Memory B cell (primary cell): ENCODE measurements at regions not wholly inside any gene's neighbourhood (a gene's known extent, or its start where the extent isn't known, plus 50 kb on each side); places are given as distances from the start of the nearest gene placed in this dataset.

ENCODE experiments used
- ATAC-seq: fragments of 150-1000 bp; cut with Tn5 transposase; 2 replicates; pipeline ENCODE4 v1.10.0; 2021; ENCODE audit warnings: low read depth, mild to moderate bottlenecking, moderate library complexity
- DNase-seq, 2 donors: peaks; one replicate each; pipeline ENCODE4 v3.0.0; 2022; ENCODE audit warnings: low spot score in 2 of 2
- H3K27ac Mint-ChIP-seq: one replicate; pipeline ENCODE4 v1.8.0; 2022; ENCODE audit warnings: mild to moderate bottlenecking, moderate library complexity, mixed read lengths
- H3K27me3 Mint-ChIP-seq: one replicate; pipeline ENCODE4 v1.8.0; 2022; ENCODE audit warnings: mixed read lengths
- H3K36me3 Mint-ChIP-seq: one replicate; pipeline ENCODE4 v1.8.0; 2022; ENCODE audit warnings: mild to moderate bottlenecking, mixed read lengths
- H3K4me1 Mint-ChIP-seq: one replicate; pipeline ENCODE4 v1.8.0; 2022; ENCODE audit warnings: mixed read lengths
- H3K4me3 Mint-ChIP-seq: one replicate; pipeline ENCODE4 v1.8.0; 2022; ENCODE audit warnings: mild to moderate bottlenecking, moderate library complexity, mixed read lengths
- H3K9me3 Mint-ChIP-seq: one replicate; pipeline ENCODE4 v1.8.0; 2022; ENCODE audit warnings: mixed read lengths

DNA sequence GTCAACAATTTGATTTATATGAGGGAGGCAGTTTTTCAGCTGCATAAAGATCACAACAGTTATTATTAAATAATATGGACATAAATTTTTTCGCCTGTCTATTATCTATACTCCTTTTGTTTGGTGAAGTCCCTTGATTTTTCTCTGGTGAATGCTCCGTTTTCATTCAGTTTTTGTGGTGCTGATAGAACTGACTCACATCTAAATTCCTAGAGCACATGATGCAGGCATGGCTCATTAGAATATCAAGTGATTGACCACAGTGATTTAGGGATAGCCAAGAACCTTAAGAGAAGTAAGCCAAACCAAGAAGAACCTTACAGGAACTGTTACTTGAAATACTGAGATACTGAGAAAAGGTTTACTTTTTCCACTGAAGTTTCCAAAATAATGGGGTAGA lies 208.9 kb downstream of the PRR20E start:
- ATAC-seq (no peak), DNase-seq (no peak)
- Mint-ChIP-seq H3K9me3 (peaks cover 9% of the 10 kb centered on the region), H3K36me3 (no peaks in the 10 kb centered on the region), H3K4me1 (no peaks in the 10 kb centered on the region), H3K27me3 (no peaks in the 10 kb centered on the region), H3K27ac (no peak overlapping the region), H3K4me3 (no peak overlapping the region)

DNA sequence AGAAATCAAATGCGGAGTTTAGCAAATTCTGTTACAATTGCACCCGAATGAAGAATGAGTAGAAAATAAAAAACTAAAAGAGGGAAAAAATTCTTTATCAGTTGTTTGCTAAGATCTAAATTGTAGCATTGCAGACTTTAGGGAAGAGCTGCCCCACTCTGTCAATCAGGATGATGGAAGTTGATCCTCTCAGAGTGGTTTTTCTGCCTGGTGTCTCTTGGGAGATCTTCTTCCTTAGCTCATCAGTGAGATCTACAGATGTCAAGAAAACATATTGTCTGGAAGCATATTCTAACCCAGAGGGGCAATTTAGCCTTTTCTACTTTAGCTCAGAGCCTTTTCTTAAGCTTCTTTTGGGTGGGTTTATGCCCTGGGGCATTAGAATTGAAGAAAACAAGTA lies 223.2 kb upstream of the PCDH17 start:
- Mint-ChIP-seq H3K4me3 (no peak overlapping the region), H3K27me3 (no peaks in the 10 kb centered on the region), H3K27ac (no peak overlapping the region), H3K4me1 (no peaks in the 10 kb centered on the region), H3K9me3 (peaks cover 7% of the 10 kb centered on the region), H3K36me3 (no peaks in the 10 kb centered on the region)
- DNase-seq (no peak), ATAC-seq (no peak)

DNA sequence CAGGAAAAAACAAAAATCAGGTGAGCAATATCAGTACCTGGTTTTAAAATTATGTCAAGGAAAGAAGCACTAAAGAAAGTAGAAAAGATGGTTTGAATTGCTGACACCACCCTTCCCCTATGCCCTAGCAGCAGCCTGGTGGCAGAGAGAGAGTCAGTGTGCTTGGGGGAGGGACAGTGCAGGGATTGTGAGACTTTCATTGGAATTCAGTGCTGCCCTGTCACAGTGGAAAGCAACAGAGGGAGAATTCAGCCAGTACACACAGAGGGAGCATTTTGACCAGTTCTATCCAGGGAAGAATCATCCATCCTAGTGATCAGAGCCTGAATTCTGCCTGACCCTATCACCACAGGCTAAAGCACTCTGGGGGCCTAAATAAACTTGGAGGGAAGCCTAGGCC lies 222.4 kb upstream of the PCDH17 start:
- no peak for ATAC-seq
- Mint-ChIP-seq H3K27ac (no peak overlapping the region), H3K9me3 (peaks cover 9% of the 10 kb centered on the region), H3K36me3 (no peaks in the 10 kb centered on the region), H3K4me3 (no peak overlapping the region), H3K27me3 (no peaks in the 10 kb centered on the region), H3K4me1 (no peaks in the 10 kb centered on the region)
- no peak for DNase-seq

DNA sequence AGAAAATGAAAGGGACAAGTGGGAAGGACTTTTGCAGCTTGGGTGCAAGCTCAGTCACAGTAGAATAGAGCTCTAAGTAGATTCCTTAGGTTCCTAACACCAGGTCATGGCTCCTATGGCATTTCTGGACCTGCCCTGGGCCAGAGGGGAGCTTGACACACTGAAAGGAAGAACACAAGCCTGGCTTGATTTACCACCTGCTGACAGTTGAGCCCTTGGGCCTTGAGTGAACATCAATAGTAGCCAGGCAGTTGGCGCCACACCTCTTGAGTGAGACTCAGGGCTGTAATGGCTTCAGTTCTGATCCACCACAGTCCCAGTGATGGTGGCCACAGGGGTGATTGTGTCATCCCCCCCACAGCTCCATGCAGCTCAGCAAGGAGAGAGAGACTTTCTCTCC lies 221.9 kb upstream of the PCDH17 start:
- Mint-ChIP-seq H3K4me3 (no peak overlapping the region), H3K9me3 (peaks cover 9% of the 10 kb centered on the region), H3K27me3 (no peaks in the 10 kb centered on the region), H3K4me1 (no peaks in the 10 kb centered on the region), H3K36me3 (no peaks in the 10 kb centered on the region), H3K27ac (no peak overlapping the region)
- ATAC-seq, result no peak
- no peak for DNase-seq

DNA sequence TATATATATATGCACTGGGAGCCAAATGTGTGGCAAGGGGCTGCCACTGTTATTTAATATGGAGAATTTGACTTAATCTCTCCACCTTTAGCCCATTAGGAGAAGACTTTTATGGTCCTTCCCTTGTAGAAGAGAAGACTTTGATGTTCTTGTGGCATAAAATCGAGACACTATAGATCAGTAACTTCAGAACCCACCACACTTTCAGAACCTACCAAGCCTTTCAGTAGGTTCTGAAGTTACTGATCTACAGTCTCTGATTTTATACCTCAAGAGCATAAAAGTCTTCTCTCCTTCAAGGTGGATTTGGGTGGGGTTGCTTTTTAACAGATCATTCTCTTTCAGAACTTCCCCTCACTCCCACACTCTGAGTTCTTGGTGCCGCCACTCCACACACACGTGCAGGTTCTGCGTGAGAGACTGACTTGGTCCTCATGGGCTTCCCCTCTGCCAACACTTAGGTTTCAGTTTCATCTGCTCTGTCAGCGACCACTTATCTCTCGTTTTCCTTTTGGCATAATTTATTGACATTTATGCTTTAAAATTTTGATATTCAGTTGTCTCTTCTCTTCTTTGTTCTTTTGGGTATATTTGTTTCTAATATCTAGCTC lies 213.4 kb upstream of the PCDH17 start:
- Mint-ChIP-seq H3K36me3 (no peaks in the 10 kb centered on the region), H3K4me1 (no peaks in the 10 kb centered on the region), H3K27me3 (no peaks in the 10 kb centered on the region), H3K27ac (no peak overlapping the region), H3K4me3 (no peak overlapping the region), H3K9me3 (peaks cover 3% of the 10 kb centered on the region)
- DNase-seq, result no peak
- ATAC-seq, result no peak

DNA sequence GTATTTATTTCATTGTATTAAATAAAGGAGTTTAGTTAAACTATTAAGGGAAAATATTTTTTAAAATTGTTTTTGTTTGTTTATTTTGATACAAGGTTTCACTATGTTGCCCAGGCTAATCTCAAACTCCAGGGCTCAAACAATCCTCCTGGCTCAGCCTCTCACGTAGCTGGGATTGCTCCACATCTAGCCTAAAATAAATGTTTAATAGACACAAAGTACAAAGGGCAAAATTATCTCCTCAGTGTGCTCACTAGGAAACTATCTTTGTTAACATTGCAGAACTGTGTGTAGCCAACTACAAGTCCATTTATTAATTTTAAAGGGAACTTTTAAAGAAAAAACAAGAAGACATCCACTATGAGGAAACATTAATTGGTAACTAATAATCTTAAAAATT lies 207.2 kb upstream of the PCDH17 start:
- Mint-ChIP-seq H3K9me3 (peaks cover 2% of the 10 kb centered on the region), H3K27me3 (no peaks in the 10 kb centered on the region), H3K4me3 (no peak overlapping the region)

DNA sequence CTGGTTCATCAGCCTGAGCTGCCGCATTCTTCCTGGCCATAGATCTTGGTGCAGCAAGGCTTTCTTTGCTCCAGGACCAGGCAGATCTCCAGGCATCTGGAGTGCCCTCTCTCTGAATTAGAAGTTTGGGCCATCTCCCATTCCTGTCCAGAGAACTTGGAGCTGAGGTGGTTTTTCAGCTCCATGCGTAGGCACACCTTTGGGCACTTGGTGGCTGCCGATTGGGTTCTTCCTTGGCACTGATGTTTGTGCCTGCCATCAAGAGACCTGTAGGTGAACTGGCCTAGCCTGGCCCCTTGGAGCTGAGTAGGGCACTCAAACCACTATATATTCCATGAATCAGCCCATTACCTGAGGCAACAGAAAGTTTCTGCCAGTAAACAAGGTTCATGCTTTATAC lies 206.0 kb upstream of the PCDH17 start:
- Mint-ChIP-seq H3K27ac (no peak overlapping the region), H3K36me3 (no peaks in the 10 kb centered on the region), H3K9me3 (peaks cover 4% of the 10 kb centered on the region), H3K4me1 (no peaks in the 10 kb centered on the region), H3K4me3 (no peak overlapping the region), H3K27me3 (no peaks in the 10 kb centered on the region)
- no peak for DNase-seq
- ATAC-seq, result no peak

More for the DNA sequence above, 207.2 kb upstream of the PCDH17 start:
- no peaks in the 10 kb centered on the region for H3K4me1 Mint-ChIP-seq
- no peak for DNase-seq
- ATAC-seq, result no peak
- H3K36me3 Mint-ChIP-seq, result no peaks in the 10 kb centered on the region
- no peak overlapping the region for H3K27ac Mint-ChIP-seq

DNA sequence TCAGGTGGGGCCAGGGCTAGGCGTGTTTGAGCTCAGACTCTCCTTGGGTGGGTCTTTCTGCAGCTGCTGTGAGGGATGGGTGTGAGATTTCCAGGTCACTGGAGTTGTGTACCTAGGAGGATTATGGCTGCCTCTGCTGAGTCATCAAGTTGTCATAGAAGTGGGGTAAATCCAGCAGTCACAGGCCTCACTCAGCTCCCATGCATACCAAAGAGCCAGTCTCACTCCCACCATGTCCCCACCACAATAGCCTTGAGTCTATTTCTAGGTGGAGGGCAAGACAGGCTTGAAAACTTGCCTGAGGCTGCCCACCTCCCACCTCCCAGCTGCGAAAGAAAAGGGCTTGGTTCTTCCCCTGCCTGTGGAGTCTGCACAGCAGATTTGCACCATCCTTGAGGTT lies 194.0 kb upstream of the PCDH17 start:
- no peak for DNase-seq
- ATAC-seq, result no peak
- Mint-ChIP-seq H3K4me3 (no peak overlapping the region), H3K4me1 (no peaks in the 10 kb centered on the region), H3K9me3 (peaks cover 8% of the 10 kb centered on the region), H3K27me3 (no peaks in the 10 kb centered on the region), H3K27ac (no peak overlapping the region), H3K36me3 (no peaks in the 10 kb centered on the region)

DNA sequence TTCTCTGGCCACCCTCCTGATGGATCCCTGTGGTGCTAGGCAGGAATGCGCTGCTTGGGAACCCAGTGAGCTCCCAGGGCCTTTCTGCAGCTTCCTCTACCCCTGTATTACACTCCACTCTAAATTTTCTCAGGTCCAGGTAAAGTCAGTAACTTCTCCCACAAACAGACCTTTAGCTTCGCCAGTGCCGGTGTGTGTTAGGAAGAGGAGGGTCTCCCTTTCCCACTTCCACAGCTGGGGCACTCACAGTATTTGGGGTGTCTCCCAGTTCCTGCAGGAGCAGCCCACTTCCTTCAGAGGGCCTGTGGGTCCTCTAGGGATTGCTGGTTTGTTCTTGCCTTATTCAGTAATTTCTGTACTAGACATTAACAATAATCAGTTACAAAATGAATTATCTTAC lies 193.5 kb upstream of the PCDH17 start:
- no peak overlapping the region for H3K27ac Mint-ChIP-seq
- H3K9me3 Mint-ChIP-seq, result peaks cover 8% of the 10 kb centered on the region
- ATAC-seq (no peak), DNase-seq (no peak)
- no peaks in the 10 kb centered on the region for H3K27me3 Mint-ChIP-seq
- no peak overlapping the region for H3K4me3 Mint-ChIP-seq
- H3K36me3 Mint-ChIP-seq, result no peaks in the 10 kb centered on the region
- H3K4me1 Mint-ChIP-seq, result no peaks in the 10 kb centered on the region

DNA sequence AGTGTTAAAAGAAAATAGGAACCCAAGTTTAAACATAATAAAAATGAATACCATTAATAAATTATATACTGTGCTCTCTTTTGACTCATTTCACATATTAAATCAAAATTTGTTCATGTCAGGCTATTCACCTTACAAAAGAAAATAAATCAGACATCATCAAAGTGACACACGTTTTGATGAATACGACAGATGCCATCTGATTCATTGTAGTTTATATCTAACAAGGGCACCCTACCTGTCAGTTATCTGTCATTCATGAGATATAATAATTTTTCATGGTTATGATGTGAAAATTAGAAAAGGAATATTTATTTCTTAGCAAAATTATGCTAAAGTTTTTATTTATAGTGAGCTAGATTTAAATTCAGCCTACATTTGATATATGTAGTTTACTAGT lies 188.1 kb upstream of the PCDH17 start:
- H3K27me3 Mint-ChIP-seq, result no peaks in the 10 kb centered on the region
- DNase-seq (no peak), ATAC-seq (no peak)
- H3K36me3 Mint-ChIP-seq, result no peaks in the 10 kb centered on the region
- no peak overlapping the region for H3K4me3 Mint-ChIP-seq
- H3K27ac Mint-ChIP-seq, result no peak overlapping the region
- peaks cover 5% of the 10 kb centered on the region for H3K9me3 Mint-ChIP-seq
- no peaks in the 10 kb centered on the region for H3K4me1 Mint-ChIP-seq

DNA sequence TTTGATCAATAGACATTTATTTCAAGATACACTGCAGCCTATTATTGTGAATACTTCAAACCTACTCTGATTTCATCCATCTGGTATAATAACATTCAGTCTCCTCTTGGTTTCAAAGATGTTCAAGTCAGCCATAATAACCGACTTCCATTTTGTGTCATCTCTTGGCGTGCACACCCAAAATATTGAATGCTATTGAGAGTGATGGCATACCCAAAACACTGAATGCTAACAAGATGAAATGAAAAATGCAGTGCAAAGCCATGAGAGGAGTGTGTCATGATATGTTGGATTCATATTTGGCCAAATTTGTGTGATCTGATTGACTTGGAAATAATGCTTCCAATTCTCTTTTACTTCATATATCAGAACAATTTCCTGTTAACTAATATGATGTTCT lies 181.2 kb upstream of the PCDH17 start:
- no peak for DNase-seq

DNA sequence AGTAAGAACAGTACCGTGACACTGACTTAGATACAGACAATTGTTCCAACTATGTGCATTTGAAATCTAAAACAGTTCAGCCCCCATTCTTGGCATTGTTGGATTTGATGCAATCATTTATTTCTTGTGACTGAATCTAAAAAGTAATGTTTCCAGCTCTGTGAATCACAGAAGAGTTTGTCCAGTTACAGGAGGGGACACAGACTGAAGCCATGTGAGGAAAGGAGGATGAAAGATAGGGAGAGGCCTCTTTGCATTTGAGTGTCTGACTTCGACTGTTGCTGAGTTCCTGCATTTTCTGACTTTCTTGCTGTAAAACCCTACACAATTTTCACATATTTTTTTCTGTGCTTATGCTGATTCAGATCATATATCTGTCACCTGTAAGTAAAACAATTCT lies 179.3 kb upstream of the PCDH17 start:
- no peaks in the 10 kb centered on the region for H3K27me3 Mint-ChIP-seq
- DNase-seq, result no peak
- no peak overlapping the region for H3K27ac Mint-ChIP-seq
- peaks cover 6% of the 10 kb centered on the region for H3K9me3 Mint-ChIP-seq
- H3K36me3 Mint-ChIP-seq, result no peaks in the 10 kb centered on the region
- H3K4me1 Mint-ChIP-seq, result no peaks in the 10 kb centered on the region
- no peak for ATAC-seq
- H3K4me3 Mint-ChIP-seq, result no peak overlapping the region

More for the DNA sequence above, 181.2 kb upstream of the PCDH17 start:
- H3K9me3 Mint-ChIP-seq, result peaks cover 2% of the 10 kb centered on the region
- H3K27ac Mint-ChIP-seq, result no peak overlapping the region
- no peaks in the 10 kb centered on the region for H3K27me3 Mint-ChIP-seq
- no peak for ATAC-seq
- H3K36me3 Mint-ChIP-seq, result no peaks in the 10 kb centered on the region
- H3K4me3 Mint-ChIP-seq, result no peak overlapping the region
- H3K4me1 Mint-ChIP-seq, result no peaks in the 10 kb centered on the region

DNA sequence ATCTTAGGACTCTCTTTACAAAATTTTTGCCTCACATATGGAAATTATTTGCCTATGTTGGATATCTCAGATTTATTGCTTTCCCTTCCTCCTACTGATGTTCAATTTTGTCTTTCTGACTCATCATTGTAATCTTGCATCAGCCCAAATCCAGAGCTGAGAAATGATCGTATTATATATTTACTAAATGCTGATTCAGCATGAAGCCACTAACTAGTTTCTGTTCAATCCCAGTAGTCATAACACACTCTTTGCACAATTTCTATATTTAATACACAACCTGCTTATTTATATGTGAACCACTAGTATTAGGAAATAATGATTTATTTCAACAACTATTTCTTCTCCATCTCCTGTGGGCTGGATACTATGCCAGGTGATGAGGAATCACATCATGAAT lies 161.1 kb upstream of the PCDH17 start:
- DNase-seq (no peak), ATAC-seq (no peak)
- Mint-ChIP-seq H3K4me3 (no peak overlapping the region), H3K4me1 (no peaks in the 10 kb centered on the region), H3K9me3 (no peaks in the 10 kb centered on the region), H3K27me3 (no peaks in the 10 kb centered on the region), H3K36me3 (no peaks in the 10 kb centered on the region), H3K27ac (no peak overlapping the region)

DNA sequence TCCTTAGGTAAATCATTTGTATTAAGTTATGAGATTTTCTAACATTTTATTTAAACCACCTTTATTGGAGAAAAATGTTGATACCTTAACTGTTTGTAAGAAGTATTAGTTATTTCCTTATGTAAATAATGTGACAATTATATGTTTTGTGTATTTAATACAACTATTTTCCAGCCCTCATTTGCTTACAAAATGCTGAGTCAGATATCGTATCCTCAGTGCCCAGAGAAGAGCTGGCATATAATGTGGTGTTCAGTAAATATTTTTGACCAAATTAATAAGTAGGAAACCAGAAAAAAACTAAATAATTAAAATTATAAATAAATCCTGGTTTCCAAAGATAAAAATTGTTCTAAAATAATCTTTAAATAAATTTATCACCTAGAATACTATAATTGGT lies 140.2 kb upstream of the PCDH17 start:
- DNase-seq (no peak), ATAC-seq (no peak)
- Mint-ChIP-seq H3K9me3 (peaks cover 2% of the 10 kb centered on the region), H3K4me3 (no peak overlapping the region), H3K27me3 (no peaks in the 10 kb centered on the region), H3K36me3 (no peaks in the 10 kb centered on the region), H3K27ac (no peak overlapping the region), H3K4me1 (no peaks in the 10 kb centered on the region)

DNA sequence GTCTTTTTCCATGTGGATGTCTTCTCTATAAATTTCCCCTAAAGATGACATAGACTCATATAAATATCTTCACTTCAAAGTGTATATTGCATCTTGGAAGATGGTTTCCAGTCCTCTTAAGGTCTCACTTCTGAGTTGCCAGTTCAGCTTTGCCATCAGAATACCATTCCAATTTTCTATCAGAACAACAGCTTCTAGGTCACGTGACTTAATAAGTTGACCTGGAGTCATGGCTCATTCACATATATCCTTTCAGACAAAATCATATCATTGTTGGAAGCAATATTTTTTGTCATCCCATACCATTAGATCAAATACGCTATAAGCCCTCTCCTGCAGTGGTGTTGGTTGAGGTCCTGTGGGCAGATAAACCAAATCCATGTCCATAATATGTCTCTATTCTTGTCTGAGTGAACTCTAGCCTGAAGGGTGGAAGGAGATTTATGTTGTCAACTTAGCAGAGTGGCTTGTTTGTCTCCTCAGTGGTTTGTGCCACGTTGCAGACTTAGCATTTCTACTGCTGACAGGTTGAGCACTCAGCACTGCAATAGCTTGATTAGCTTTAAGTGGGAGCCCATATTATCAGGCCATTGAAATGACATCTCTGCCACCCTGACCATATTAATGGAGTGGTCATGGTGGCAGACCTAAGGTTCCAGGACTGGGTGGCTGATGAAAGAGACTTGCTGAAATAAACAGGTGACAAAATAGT lies 123.6 kb upstream of the PCDH17 start:
- Mint-ChIP-seq H3K27me3 (no peaks in the 10 kb centered on the region), H3K4me1 (no peaks in the 10 kb centered on the region), H3K9me3 (peaks cover 1% of the 10 kb centered on the region), H3K36me3 (no peaks in the 10 kb centered on the region), H3K4me3 (no peak overlapping the region), H3K27ac (no peak overlapping the region)
- ATAC-seq (no peak), DNase-seq (no peak)
